ENCODE measurements at regions not wholly inside any gene's neighbourhood (a gene's known extent, or its start where the extent isn't known, plus 50 kb on each side); places are given as distances from the start of the nearest gene placed in this dataset.
"Not testable (repeated sequence)": the region's sequence is repeated elsewhere in the genome, so short reads cannot be mapped to it uniquely, and the experiment has no call there.

DNA sequence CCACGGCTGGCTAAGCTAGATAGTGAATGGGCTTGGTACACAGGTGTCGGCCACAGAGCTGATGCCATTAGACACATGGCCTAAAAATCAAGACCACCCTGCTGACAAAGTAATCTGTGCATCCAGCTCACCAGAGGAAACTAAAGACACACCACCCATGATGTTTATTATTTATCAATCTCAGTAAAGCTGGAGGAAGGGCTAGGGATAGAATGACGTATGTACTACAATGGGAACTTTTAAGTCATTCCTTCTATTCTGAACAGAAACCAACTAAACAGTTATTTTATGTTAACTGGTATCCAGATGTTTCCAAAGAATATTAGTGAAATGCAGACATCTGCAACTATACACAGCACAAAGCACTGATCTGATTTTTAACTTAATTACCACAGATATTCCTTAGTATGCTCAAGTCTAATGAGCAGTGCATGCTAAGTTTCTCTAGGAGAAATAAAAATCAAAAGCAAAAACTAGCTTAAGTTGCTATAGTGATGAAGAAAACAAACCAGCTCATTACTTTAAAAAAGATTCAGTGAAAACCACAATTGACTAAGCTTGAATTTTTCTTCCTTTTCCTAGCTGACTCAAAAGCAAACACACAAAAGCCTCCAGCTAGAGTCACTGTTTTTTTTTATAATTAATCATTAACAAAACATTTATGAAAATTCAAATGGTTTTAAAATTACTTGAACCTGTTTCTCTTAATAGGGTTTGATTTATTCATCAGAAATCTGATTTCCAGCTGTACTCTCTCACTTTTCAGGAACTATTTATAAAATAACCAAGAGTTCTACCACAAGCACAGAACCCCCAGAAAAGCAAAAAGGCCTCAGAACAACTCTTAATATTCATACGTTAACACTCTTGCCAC, 129.0 kb upstream of the PTPN20 start:
- not testable (repeated sequence) for H2AFZ ChIP-seq (ENCODE audit: low read length); H4K5ac ChIP-seq (ENCODE audit: insufficient read length, low read depth, low read length); H3K23me2 ChIP-seq (ENCODE audit: insufficient read length, low read depth, low read length, poor library complexity, severe bottlenecking); H3K9me3 Mint-ChIP-seq; H3K4me2 ChIP-seq (ENCODE audit: insufficient read depth, insufficient read length, low read length); H4K20me1 ChIP-seq (ENCODE audit: control insufficient read depth, insufficient read depth, insufficient read length); H3K18ac ChIP-seq (ENCODE audit: insufficient read length, low read depth, low read length); H3K27ac Mint-ChIP-seq; H2BK5ac ChIP-seq (ENCODE audit: insufficient read length, low read length); H2AK5ac ChIP-seq (ENCODE audit: insufficient read length, low read length); H2BK15ac ChIP-seq (ENCODE audit: low read depth, low read length); H3K9me3 ChIP-seq (ENCODE audit: control insufficient read depth, low read depth, low read length); H2BK12ac ChIP-seq (ENCODE audit: insufficient read length, low read depth, low read length); H3K23ac ChIP-seq (ENCODE audit: insufficient read length, low read depth, low read length); H3K4me1 Mint-ChIP-seq; H3T11ph ChIP-seq (ENCODE audit: low read length); H2BK120ac ChIP-seq (ENCODE audit: low read depth, low read length, poor library complexity, severe bottlenecking); H4K91ac ChIP-seq (ENCODE audit: insufficient read length, low read depth, low read length); H3K4me3 Mint-ChIP-seq; H3K27ac ChIP-seq (ENCODE audit: insufficient read length, low read depth, low read length); H3K27me3 Mint-ChIP-seq (ENCODE audit: low read depth); H3K79me1 ChIP-seq (ENCODE audit: insufficient read depth, low read depth, low read length, poor library complexity, severe bottlenecking); H3K4me1 ChIP-seq (ENCODE audit: insufficient read depth, low read length); H4K8ac ChIP-seq (replicated peaks; ENCODE audit: insufficient read length, low read depth, low read length); H3K4ac ChIP-seq (ENCODE audit: low read depth, low read length); H2BK20ac ChIP-seq (ENCODE audit: low read depth, low read length, poor library complexity, severe bottlenecking); H3K56ac ChIP-seq (ENCODE audit: insufficient read length, low read depth, low read length); H3K9ac ChIP-seq (ENCODE audit: extremely low read depth, insufficient read length, low read length); H3K14ac ChIP-seq (ENCODE audit: insufficient read depth, low read length); DNase-seq; H3K27me3 ChIP-seq (ENCODE audit: insufficient read depth, low read length); H3K36me3 Mint-ChIP-seq (ENCODE audit: insufficient read depth in 1 of 3, low read depth in 3 of 3); H3K79me2 ChIP-seq (ENCODE audit: insufficient read depth, low read length)
- no CpG with 5 or more reads among the region's 4 CpGs for WGBS (ENCODE audit: extremely low coverage, insufficient read length, low lambda C conversion rate)

DNA sequence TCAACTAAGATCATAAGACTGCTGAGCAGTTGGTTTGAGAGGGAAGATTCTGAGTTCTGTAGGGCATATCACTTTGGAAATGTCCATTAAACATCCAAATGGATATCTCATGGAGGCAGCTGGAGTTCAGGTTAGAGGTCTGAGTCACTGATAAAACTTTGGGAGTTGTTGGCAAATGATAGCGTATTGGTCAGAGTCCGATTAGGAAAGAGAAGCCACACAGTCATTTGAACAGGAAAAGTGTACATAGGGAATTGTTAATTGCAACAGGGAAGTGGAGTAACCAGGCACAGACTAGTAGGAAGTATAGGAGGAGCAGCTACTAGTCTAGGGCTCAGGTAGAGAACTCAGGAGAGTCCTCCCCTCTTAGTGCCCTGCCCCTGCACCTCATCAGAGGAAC, 126.6 kb upstream of the PTPN20 start:
- H3K9me3 Mint-ChIP-seq: not testable (repeated sequence)

More for the DNA sequence above, 126.6 kb upstream of the PTPN20 start:
- H3K4me3 Mint-ChIP-seq; H3K56ac ChIP-seq (ENCODE audit: insufficient read length, low read depth, low read length); H3K27me3 Mint-ChIP-seq (ENCODE audit: low read depth); H3K14ac ChIP-seq (ENCODE audit: insufficient read depth, low read length); H2BK15ac ChIP-seq (ENCODE audit: low read depth, low read length); H3K4me2 ChIP-seq (ENCODE audit: insufficient read depth, insufficient read length, low read length); H3K79me2 ChIP-seq (ENCODE audit: insufficient read depth, low read length); H4K8ac ChIP-seq (replicated peaks; ENCODE audit: insufficient read length, low read depth, low read length); DNase-seq; H3K36me3 Mint-ChIP-seq (ENCODE audit: insufficient read depth in 1 of 3, low read depth in 3 of 3); H3K27ac ChIP-seq (ENCODE audit: insufficient read length, low read depth, low read length); H4K91ac ChIP-seq (ENCODE audit: insufficient read length, low read depth, low read length); H3K23me2 ChIP-seq (ENCODE audit: insufficient read length, low read depth, low read length, poor library complexity, severe bottlenecking); H2BK20ac ChIP-seq (ENCODE audit: low read depth, low read length, poor library complexity, severe bottlenecking); H2BK12ac ChIP-seq (ENCODE audit: insufficient read length, low read depth, low read length); H2AFZ ChIP-seq (ENCODE audit: low read length); H3K9me3 ChIP-seq (ENCODE audit: control insufficient read depth, low read depth, low read length); H2BK5ac ChIP-seq (ENCODE audit: insufficient read length, low read length); H3K4ac ChIP-seq (ENCODE audit: low read depth, low read length); H3K4me1 ChIP-seq (ENCODE audit: insufficient read depth, low read length); H3T11ph ChIP-seq (ENCODE audit: low read length); H3K18ac ChIP-seq (ENCODE audit: insufficient read length, low read depth, low read length); H3K79me1 ChIP-seq (ENCODE audit: insufficient read depth, low read depth, low read length, poor library complexity, severe bottlenecking); H2BK120ac ChIP-seq (ENCODE audit: low read depth, low read length, poor library complexity, severe bottlenecking); H4K20me1 ChIP-seq (ENCODE audit: control insufficient read depth, insufficient read depth, insufficient read length); H3K9ac ChIP-seq (ENCODE audit: extremely low read depth, insufficient read length, low read length); H3K27me3 ChIP-seq (ENCODE audit: insufficient read depth, low read length); H3K4me1 Mint-ChIP-seq; H4K5ac ChIP-seq (ENCODE audit: insufficient read length, low read depth, low read length); H3K27ac Mint-ChIP-seq; H2AK5ac ChIP-seq (ENCODE audit: insufficient read length, low read length); H3K23ac ChIP-seq (ENCODE audit: insufficient read length, low read depth, low read length): not testable (repeated sequence)
- no CpG with 5 or more reads among the region's 2 CpGs for WGBS (ENCODE audit: extremely low coverage, insufficient read length, low lambda C conversion rate)
